Stimulated activated naive CD8-positive, alpha-beta T cell treated with anti-CD3 and anti-CD28 coated beads, Interleukin-15, Interleukin-2, amounts not matched to agents 100 U/mL and 50 U/mL, for 24 hours (primary cell): ENCODE measurements at regions not wholly inside any gene's neighbourhood (a gene's known extent, or its start where the extent isn't known, plus 50 kb on each side); places are given as distances from the start of the nearest gene placed in this dataset.

Experiments
- ATAC-seq: fragments of 150-1000 bp; cut with Tn5 transposase; one replicate; pipeline ENCODE4 v1.10.0; 2021
- DNase-seq: peaks from one replicate; pipeline ENCODE4 v3.0.0; 2021

DNA sequence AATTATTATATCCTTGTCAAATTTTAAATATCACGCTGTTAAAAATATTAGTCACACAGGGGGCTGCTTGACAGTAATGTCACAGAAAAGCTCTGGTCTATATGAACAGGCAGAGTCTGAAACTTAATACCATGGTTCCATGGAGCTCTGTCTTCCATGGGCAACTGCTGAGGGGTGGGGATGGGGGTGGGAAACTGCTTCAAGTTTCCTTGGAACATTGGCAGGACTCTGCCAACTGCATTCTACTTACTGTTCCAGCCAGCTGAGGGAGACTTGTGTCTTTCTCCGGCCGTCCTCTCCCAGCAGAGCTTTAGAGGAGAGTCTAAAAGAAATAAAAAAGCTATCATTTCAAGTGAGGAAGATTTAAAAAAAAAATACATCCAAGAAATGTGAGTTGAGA, 348.7 kb downstream of the ZIC1 start:
- no peak for DNase-seq

DNA sequence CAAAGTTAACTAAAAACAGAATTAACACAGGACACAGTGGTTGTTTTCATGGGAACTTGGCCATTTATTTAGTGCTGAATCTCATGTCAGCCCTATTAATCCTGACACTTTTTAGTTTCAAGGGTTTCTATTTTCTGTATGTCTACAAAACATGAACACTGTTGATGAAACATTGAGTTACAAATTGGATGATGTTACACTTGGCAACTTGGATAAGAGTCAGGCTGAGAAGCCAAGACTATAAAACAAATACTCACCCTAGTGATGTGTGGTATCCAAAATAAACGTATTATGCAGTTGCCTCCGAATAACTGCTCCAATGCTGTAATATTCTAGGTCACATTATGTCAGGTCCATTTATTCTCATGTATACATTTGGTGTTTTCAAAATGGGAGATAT, 349.6 kb downstream of the ZIC1 start:
- no peak for ATAC-seq
- DNase-seq = no peak

More for the DNA sequence above, 348.7 kb downstream of the ZIC1 start:
- ATAC-seq = no peak

DNA sequence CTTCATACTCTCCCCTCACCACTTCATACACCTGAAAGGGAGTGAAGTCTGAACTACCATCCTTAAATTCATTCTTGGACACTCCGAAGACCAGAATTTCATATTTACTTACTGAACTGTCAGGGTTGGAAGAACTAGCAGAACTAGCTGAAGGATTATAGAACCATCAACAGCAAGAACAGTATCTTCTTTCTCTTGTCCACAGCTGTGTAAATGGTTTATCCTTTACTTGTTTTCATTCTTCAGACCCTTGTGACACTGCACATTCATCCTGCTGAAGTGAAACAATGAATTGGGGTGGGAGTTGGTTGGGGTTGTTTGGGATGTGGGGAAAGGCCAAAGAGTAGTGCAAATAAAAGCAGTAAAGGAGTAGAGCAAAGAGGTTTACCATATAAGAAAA, 350.9 kb downstream of the ZIC1 start:
- DNase-seq (no peak), ATAC-seq (no peak)

DNA sequence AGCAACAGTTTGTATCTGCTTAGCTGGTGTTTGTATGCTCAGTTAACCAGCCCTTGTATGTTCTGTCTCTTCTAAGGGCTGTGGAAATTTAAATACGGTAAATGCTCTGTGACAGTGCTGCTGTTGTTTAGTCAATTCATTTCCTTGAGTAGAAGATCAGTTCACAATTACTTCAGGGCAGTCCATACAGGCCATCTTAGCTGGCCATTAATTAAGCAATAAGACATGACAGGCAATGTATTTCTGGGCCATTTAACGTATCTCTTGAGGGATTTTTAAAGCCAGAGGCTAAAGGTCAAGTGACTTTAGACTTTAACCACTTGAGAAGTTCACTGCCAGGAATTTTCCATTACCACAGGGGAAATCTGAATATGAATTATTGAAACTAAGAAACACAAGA, 351.8 kb downstream of the ZIC1 start:
- ATAC-seq (no peak), DNase-seq (no peak)

DNA sequence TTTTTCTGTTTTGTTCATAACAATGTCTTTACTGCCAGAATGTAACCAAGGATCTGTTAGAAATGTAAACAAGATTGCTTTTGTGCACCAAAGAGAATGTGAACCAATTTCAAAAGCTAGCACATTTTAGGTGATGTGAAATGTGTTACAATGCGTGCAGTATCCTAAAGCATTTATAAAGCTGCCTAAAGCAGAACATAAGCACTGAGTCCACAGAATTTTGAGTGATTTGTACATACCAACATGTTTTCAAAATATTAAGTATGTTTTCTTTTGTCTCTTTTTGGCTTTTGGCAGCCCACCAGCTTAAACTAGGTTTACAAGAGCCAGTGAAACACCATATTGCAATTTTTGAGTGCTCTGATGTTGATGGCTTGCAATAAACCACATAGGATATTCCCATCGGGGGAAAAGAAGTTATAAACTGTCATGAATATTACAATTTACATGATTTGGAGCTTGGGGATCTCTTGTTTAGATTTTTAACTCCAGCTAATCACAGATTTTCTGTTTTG, 364.0 kb downstream of the ZIC1 start:
- no peak for DNase-seq
- ATAC-seq = no peak

DNA sequence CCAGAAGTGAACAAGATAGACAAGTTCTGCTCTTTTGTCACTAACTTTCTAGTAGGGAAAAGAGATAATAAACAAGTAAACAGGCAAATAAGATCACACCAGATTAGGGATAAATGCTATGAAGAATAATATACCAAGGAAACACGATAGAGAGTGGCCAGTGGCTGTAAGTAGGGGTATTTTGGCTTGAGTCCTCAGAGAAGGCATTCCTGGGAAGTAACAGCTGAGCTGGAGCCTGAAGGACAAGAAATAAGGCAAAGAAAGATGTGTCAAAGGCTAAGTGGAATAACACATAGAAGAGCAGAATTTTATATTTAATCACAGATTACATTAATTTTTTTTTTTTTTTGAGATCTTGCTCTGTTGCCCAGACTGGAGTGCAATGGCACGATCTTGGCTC, 366.2 kb downstream of the ZIC1 start:
- ATAC-seq (no peak), DNase-seq (no peak)

DNA sequence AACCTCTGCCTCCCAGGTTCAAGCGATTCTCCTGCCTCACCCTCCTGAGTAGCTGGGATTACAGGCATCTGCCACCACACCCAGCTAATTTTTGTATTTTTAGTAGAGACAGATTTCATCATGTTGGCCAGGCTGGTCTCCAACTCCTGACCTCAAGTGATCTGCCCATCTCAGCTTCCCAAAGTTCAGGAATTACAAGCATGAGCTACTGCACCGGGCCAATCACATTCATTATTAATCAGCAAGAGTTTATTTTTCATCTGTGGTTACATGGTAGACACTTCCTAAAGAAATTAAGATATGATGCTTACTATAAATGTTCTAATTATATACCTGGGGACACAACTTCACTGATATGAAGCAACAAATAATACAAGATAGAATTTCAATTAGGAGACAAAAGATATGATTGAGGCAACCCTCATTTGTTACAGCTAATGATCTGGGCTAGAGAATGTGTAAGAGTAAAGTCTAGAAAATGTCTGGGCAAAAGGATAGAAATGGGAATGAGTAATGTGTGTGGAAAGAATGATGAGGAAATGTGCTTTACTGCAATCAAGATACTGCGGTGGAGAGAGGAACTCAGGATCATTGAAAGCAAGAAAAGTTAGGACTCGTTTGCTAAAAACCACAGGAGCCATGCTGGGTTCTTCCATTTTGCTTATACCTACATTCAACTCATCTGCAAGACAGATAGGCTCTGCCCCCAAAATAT, 366.8 kb downstream of the ZIC1 start:
- DNase-seq (no peak), ATAC-seq (no peak)

DNA sequence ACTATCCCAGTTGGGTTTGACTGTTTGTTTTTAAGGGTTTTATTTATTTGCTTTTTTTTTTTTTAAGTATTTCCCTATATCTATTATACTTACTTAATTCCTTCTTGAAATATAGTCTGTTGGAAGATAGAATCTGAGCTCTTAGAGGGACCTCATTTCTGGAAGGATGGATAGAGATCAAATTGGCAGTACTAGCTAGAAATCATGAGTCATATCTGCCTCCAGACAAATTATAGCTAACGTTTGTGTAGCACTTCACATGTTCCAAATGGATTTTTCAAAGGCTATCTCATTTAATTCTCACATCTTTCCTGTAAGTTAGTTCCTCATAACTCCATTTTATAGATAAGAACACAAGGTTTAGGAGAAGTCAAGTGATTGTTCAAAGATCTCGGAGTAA, 384.7 kb downstream of the ZIC1 start:
- DNase-seq = no peak

DNA sequence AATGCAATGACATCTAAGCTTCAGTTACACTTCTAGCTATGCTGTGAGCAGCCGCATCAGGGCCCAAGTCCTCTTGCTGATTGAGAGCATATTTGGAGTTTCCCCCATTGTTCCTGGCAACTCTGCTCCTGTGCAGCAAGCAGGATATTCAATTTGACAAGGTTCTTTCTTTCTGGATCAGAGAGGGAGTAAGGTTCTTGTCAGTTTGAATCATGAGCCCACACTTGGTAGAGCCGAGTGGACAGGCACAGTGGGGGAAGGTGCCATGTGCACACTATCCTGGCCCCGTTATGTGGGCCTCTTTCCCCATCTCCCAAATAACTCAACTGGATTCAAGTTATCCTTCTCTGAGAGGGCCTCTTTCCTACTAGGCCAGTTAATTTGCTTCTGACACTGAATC, 385.4 kb downstream of the ZIC1 start:
- no peak for DNase-seq
- ATAC-seq = no peak

More for the DNA sequence above, 384.7 kb downstream of the ZIC1 start:
- ATAC-seq = no peak

DNA sequence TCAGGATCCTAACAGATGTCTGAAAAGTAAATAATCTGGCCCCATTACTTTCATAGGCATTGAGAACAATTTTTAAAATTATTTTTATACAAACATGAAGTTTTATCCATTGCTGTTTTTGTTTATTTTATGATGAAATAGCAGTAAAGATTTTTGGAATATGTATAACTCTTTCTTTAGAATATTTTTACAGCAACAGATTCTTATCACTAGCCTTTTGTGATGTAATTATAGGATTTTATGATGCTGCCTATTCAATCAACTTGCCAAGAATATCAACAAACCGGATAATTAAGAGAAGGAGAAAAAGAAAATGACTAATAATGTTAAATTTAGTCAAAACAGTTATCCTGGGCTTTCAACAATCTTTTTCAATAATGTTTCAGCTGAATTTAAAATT, 386.3 kb downstream of the ZIC1 start:
- ATAC-seq (no peak), DNase-seq (no peak)

DNA sequence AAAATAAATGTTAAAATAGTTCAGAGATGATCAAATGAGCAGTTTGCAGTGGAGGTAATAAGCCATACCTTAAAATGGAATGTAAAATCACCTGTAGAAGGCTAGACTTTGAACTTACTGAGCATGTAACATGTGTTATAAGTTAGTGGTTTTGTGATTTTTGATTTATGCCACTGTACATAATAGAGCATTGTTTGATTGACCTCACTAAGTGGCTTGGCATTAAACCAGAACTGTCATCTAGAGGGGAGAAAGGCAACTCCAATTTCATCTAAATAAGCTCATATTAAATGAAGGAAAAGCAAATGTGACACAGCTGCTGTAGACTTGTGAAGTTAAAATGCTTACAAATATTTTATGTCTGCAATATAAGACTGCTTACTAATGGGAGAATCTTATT, 387.9 kb downstream of the ZIC1 start:
- DNase-seq (no peak), ATAC-seq (no peak)

DNA sequence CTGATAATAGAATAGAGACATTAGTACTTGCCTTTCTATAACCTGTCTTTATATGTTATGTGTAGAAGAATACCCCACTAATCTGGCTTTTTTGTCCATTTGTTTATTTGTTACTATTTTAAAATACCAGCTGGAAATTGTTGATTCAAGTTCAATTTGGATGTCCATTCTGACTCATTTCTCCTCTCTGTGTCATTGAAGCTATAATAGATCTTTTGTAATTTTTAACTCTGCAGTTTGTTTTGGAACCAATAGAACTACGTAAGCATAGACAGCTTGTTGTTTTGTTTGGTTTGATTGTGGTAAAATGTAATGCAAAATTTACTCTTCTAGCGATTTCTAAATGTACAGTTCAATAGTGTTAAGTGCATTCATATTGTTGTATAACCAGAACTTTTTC, 390.4 kb downstream of the ZIC1 start:
- DNase-seq = no peak
- no peak for ATAC-seq

DNA sequence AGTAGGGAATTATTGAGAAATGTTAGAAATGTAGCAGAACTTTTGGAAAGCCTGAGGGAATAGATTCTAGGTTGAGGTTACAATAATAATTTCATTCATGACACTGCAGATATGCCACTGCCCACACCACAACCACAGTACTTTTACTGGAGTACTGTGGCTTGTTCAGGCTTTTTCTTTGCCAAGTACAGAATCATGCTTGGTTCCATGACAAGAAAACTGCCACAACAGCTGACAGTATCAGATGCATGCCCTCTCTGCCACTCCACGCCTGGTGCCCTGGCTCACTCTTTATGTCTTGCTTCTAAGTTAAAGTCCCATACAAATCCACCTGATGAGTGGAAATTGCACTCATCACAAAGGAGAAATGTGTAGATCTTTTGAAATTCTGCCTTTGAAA, 398.6 kb downstream of the ZIC1 start:
- no peak for DNase-seq
- ATAC-seq = no peak

DNA sequence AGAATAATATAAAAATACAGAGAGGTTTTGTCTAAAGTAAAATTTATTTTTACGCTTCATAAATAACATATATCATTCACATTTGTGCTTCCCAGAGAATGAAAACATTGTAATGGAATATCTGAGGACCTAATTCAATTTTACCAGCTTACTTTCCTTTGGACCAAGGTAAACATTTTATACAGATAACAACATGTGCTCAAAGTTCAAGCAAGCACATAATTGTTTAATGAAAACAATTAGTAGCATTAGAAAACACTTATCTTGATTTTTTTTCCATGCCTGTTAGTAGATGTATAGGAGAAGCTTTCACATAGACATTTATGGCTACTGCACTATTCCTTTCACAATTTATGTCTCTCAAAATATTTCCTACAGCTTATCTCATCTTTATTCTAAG, 400.0 kb downstream of the ZIC1 start:
- DNase-seq (no peak), ATAC-seq (no peak)

DNA sequence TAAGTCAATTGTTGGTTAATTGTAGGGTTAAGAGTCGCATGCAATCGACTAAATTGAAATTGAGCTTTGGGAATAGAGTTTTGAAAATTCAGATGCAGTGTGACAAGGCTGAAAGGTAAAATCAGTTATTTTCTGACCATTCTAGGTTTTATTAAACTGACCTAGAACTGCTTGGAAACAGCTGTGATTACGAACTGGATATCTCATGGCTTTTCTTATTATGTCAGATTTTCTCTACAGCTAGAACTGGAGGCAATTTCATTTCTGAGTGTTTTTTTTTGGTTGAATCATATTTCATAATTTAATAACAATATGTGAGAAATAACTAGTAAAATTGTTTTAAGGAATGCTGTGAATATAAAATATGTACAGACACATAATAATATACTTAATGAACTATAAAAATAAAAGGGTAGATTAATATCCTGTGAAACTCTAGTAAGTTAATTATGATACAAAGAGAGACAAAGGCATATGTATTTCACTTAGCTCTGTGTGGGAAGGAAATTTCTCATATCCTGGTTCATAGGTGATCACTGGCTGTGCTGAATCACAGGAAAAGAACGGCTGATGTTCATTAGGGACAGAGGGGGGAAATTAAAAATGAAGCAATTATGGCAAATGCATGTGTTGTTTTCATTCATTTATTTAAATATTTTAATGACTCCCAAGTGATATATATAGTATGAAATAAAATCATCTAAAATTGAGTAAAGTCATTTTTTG, 403.2 kb downstream of the ZIC1 start:
- ATAC-seq = no peak

DNA sequence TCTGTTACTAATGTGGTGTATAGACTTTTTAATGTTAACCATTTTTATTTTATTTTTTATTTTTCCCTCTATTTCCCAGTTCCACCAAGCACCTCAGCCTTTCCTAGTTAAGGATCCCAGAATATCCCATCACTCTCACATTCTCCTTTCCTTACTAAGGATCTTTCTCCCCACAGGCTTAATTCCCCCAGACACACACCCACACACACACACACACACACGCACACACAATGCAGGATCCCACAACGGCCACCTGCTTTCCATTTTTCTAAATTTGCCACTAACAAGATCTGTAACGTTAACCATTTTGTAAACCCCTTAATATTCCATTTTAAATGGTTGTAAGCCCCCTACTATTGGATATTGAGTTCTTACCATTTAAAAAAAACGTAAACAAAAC, 404.1 kb downstream of the ZIC1 start:
- DNase-seq = no peak
- no peak for ATAC-seq

More for the DNA sequence above, 403.2 kb downstream of the ZIC1 start:
- DNase-seq = no peak

DNA sequence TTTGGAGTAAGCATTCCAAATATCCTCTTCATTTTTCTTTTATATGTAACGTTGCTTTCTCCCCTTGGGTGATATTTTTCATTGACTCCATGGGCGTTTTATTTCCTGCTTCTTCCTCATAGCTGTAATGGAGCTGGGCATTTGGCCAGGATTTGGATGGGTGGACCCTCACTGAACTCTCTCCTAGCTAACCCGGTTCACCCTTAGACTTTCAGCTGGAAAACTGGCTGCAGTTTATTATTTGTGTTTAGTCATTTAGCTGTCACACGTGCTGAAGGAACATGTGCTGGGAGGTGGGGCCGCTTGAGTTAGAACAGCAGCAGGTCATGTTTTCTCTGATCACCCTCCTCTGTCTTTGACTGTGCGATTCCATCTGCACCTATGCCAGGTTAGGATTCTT, 407.6 kb downstream of the ZIC1 start:
- ATAC-seq (no peak), DNase-seq (no peak)

DNA sequence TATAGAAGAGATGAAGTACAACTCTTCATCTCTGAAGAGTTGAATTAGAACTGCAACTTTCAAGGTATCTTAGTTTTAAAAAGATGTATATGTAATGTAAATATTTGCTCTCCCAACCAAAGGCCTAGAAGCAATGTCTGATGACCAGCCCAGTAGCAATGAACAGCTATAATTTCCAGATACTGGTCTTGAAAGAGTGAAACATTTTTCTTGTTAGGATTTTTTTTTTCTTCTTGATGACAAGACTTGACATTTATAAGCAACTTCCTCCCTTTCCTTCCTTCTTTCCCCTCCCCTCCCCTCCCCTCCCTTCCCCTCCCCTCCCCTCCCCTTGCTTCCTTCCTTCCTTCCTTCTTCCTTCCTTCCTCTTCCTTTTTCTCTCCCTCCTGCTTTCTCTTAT, 423.4 kb downstream of the ZIC1 start:
- DNase-seq = no peak
- ATAC-seq = no peak

DNA sequence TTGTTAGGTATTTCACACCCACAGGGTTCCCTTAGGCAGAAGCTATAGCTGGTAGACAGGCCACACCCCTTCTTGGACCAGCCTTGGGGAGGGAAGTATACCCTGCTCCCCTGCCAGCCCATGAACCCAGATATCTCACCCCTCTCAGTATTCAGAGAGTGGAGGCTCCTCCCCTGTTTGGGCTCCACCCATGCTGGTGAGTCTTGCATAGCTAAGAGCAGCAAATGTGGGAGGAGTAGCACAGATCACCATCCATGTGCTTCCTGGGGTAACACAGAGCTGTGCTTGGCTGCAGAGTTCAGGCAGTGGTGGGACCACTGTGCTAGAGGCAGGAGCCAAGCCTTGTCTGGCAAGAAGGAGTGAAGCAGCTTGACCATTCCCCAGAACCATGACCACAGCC, 427.2 kb downstream of the ZIC1 start:
- DNase-seq (no peak), ATAC-seq (no peak)

DNA sequence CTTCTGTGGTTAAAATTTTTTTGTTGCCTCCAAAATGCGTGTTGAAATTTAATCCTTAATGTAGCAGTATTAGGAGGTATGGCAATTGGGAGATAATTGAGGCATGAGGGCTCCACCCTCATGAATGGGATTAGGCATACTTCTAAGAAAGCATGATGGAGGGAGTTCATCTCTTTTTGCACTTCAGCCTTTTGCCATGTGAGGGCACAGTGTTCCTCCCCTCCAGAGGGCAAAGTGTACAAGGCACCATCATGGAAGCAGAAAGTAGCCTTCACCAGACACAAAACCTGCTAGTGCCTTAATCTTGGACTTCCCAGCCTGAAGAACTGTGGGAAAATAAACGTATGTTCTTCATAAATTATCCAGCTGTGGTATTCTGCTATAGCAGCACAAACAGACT, 429.5 kb downstream of the ZIC1 start:
- no peak for DNase-seq
- no peak for ATAC-seq

DNA sequence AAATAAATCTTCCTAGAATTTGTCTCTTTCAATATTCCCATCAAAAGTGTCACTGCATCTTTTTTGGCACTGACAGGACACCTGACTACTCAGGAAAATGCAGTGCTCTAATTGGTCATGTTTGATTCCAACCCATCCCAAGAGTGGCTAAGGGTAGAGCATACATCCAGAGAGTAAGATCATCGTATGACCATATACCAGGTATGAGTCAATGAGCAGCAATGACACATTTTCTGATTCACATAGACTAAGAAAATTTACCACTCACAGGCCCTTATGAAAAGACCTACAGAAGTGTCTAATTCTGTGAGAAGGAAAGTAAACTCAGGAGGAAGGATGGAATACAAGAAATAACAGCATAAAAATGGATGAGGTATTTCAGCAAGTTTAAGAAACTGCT, 434.2 kb downstream of the ZIC1 start:
- ATAC-seq (no peak), DNase-seq (no peak)

DNA sequence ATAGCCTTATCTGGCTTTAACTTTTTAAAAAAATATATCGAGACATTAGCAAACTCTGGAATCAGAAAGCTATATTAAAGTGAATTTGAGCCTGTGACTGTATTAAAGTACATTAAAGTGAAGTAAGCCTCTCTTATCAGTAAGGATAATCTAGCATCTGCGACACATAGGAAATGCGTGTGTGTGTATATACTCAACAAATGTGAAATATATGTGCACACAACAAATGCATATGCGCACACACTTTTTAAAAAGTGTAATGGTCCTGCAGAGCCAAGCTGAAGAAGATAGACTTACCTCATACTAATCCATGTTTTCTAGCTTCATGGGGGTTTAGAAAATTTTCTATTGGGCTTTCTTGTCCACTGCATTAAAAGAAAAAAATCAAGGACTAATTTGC, 437.1 kb downstream of the ZIC1 start:
- ATAC-seq = no peak
- no peak for DNase-seq

DNA sequence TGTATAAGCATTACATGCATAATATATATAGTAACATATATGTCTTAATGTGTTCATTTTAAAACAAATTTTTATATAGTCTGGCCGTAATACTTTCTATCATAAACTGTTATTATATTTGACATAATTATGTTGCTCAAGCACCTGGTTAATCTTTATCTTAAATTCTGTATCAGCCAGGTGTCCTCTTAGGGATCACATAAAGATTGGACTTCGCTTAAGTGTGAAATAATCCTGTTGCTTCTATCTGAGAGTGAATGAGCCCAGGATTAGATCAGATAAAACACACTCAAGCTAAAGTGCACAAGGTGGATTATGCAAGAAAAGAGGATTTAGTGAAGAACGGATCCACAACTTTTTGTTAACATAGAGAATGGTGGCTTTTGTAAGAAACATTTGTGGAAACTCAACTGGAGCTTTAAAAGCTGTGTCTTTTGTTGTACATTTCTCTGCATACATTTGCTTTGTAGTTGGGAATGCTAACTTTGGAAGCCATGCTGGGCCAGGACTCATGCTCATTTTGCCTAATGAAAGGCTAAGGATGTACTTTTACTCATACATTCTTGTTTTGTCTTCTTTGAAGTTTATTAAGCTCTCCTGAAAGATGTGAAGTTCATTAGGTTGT, 437.8 kb downstream of the ZIC1 start:
- ATAC-seq (no peak), DNase-seq (no peak)

DNA sequence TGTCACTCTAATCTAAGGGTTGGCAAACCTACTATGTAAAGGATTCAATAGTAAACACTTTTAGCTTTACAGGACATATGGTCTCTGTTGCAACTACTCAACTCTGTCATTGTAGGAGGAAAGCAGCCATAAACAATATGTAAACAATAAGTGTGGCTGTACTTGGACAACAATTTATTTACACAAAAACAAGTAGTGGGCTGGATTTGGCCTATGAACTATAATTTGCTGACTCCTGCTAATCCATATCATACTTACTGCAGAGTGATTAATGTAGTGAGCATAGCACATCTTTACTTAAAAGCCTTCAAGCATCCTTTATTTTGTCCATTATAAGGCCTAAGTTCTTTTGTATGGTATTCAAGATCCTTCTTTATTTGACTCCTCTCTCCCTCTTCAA, 441.9 kb downstream of the ZIC1 start:
- DNase-seq (no peak), ATAC-seq (no peak)
